RWPE2 (cell line): ENCODE measurements at regions not wholly inside any gene's neighbourhood (a gene's known extent, or its start where the extent isn't known, plus 50 kb on each side); places are given as distances from the start of the nearest gene placed in this dataset.

Experiments
- ATAC-seq: fragments of 200-7000 bp; cut with Tn5 transposase; 3 replicates; pipeline ENCODE4 v1.9.1; 2021; ENCODE audit warnings: low read depth
- DNase-seq: peaks from one replicate; pipeline ENCODE4 v3.0.0-alpha.2; 2020; ENCODE audit warnings: low spot score
- H3K27ac ChIP-seq: fragments of 450-650 bp; 2 replicates; pipeline ENCODE4 v1.5.1; 2017; ENCODE audit warnings: mild to moderate bottlenecking; ENCODE audit not compliant: poor library complexity, severe bottlenecking
- H3K27me3 ChIP-seq: fragments of 250-450 bp; sonication (Bioruptor Pico); 2 replicates; pipeline ENCODE4 v1.5.1; 2021; ENCODE audit warnings: mild to moderate bottlenecking, moderate library complexity; ENCODE audit not compliant: insufficient read depth, poor library complexity, severe bottlenecking
- H3K36me3 ChIP-seq: fragments of 250-450 bp; sonication (Bioruptor Pico); 2 replicates; pipeline ENCODE4 v1.5.1; 2020; ENCODE audit warnings: low read depth, mild to moderate bottlenecking, moderate library complexity
- H3K4me1 ChIP-seq: fragments of 250-450 bp; sonication (Bioruptor Pico); 2 replicates; pipeline ENCODE4 v1.5.1; 2021; ENCODE audit warnings: mild to moderate bottlenecking, moderate library complexity; ENCODE audit not compliant: insufficient read depth, poor library complexity, severe bottlenecking
- H3K4me3 ChIP-seq: fragments of 250-450 bp; sonication (Bioruptor Pico); 2 replicates; pipeline ENCODE4 v1.5.1; 2021; ENCODE audit warnings: mild to moderate bottlenecking, moderate library complexity; ENCODE audit not compliant: severe bottlenecking
- H3K9me3 ChIP-seq: fragments of 250-450 bp; sonication (Bioruptor Pico); 2 replicates; pipeline ENCODE4 v1.5.1; 2021; ENCODE audit warnings: mild to moderate bottlenecking, moderate library complexity; ENCODE audit not compliant: severe bottlenecking
- CTCF ChIP-seq: fragments of 450-650 bp; IDR thresholded peaks from one replicate; pipeline ENCODE4 v1.5.1; 2017; ENCODE audit warnings: mild to moderate bottlenecking, moderate library complexity; ENCODE audit not compliant: poor library complexity, severe bottlenecking

- Histone ChIP-seq H3K36me3 (no peaks in the 10 kb centered on the region), H3K9me3 (no peaks in the 10 kb centered on the region), H3K27me3 (no peaks in the 10 kb centered on the region), H3K27ac (no peak overlapping the region), H3K4me1 (peaks cover 5% of the 10 kb centered on the region), H3K4me3 (no peak overlapping the region)
- DNase-seq (no peak), ATAC-seq (no peak)
- TF ChIP-seq CTCF: no peak
Observed at GRCh38 chr5:173830421-173830820, 57.7 kb upstream of the CPEB4 start.

GRCh38 chr5:173831196-173831914 is 56.8 kb upstream of the CPEB4 start:
- ATAC-seq (no peak), DNase-seq (no peak)
- Histone ChIP-seq H3K4me1 (peaks cover 5% of the 10 kb centered on the region), H3K27ac (no peak overlapping the region), H3K4me3 (no peak overlapping the region), H3K27me3 (no peaks in the 10 kb centered on the region), H3K36me3 (no peaks in the 10 kb centered on the region), H3K9me3 (no peaks in the 10 kb centered on the region)
- TF ChIP-seq CTCF: no peak

- H3K27ac ChIP-seq: no peak overlapping the region
- no peak for TF ChIP-seq CTCF
- DNase-seq (no peak), ATAC-seq (no peak)
- peaks cover 5% of the 10 kb centered on the region for H3K4me1 ChIP-seq
- H3K4me3 ChIP-seq: no peak overlapping the region
- no peaks in the 10 kb centered on the region for H3K27me3 ChIP-seq
- no peaks in the 10 kb centered on the region for H3K36me3 ChIP-seq
- no peaks in the 10 kb centered on the region for H3K9me3 ChIP-seq
Observed at GRCh38 chr5:173832386-173832785, 55.8 kb upstream of the CPEB4 start.

- H3K27me3 ChIP-seq: no peaks in the 10 kb centered on the region
- no peak for TF ChIP-seq CTCF
- no peak for DNase-seq
- H3K4me3 ChIP-seq: no peak overlapping the region
- H3K9me3 ChIP-seq: no peaks in the 10 kb centered on the region
- no peaks in the 10 kb centered on the region for H3K36me3 ChIP-seq
- H3K4me1 ChIP-seq: peaks cover 5% of the 10 kb centered on the region
- no peak for ATAC-seq
- H3K27ac ChIP-seq: no peak overlapping the region
Observed at GRCh38 chr5:173833196-173833985, 54.8 kb upstream of the CPEB4 start.
